ENCODE measurements at regions not wholly inside any gene's neighbourhood (a gene's known extent, or its start where the extent isn't known, plus 50 kb on each side); places are given as distances from the start of the nearest gene placed in this dataset.

- TF ChIP-seq, protein P1, sequence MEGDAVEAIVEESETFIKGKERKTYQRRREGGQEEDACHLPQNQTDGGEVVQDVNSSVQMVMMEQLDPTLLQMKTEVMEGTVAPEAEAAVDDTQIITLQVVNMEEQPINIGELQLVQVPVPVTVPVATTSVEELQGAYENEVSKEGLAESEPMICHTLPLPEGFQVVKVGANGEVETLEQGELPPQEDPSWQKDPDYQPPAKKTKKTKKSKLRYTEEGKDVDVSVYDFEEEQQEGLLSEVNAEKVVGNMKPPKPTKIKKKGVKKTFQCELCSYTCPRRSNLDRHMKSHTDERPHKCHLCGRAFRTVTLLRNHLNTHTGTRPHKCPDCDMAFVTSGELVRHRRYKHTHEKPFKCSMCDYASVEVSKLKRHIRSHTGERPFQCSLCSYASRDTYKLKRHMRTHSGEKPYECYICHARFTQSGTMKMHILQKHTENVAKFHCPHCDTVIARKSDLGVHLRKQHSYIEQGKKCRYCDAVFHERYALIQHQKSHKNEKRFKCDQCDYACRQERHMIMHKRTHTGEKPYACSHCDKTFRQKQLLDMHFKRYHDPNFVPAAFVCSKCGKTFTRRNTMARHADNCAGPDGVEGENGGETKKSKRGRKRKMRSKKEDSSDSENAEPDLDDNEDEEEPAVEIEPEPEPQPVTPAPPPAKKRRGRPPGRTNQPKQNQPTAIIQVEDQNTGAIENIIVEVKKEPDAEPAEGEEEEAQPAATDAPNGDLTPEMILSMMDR (IDR thresholded peaks at IDR 0.05), result no peak
- TF ChIP-seq POLR2A (IDR thresholded peaks at IDR 0.05), result no peak
These were observed 186.5 kb downstream of the LPIN1 start for GRCh38 chr2:11932962-11933361.
